CD14-positive monocyte (primary cell): ENCODE measurements at regions not wholly inside any gene's neighbourhood (a gene's known extent, or its start where the extent isn't known, plus 50 kb on each side); places are given as distances from the start of the nearest gene placed in this dataset.

Experiments used
- DNase-seq, 3 donors: peaks; one replicate each; pipeline ENCODE4 v3.0.0-alpha.2; 2011 to 2022
- H2AFZ ChIP-seq: 2 replicates; pipeline ENCODE4 v1.6.0; 2012; ENCODE audit warnings: mild to moderate bottlenecking, low read depth, low read length, inconsistent platforms; ENCODE audit not compliant: insufficient read depth, poor library complexity, severe bottlenecking
- H3K27ac ChIP-seq, 2 donors: 1 replicate in 1 of 2; 2 replicates in 1 of 2; pipeline ENCODE4 v1.5.1; 2012 to 2013; ENCODE audit warnings: low read length in 2 of 2, control low read depth in 1 of 2, inconsistent platforms in 1 of 2, low read depth in 1 of 2, mild to moderate bottlenecking in 1 of 2
- H3K27me3 ChIP-seq, 2 donors: one replicate each; pipeline versions ENCODE4 v1.6.0 to v1.6.1; 2011 to 2013; ENCODE audit warnings: low read length in 2 of 2; ENCODE audit not compliant: control insufficient read depth in 2 of 2, insufficient read depth in 2 of 2
- H3K36me3 ChIP-seq, 2 donors: replicated peaks in 1 of 2; 1 replicate in 1 of 2; 2 replicates in 1 of 2; pipeline versions ENCODE4 v1.5.1 to v1.6.1; 2012 to 2013; ENCODE audit warnings: low read length in 2 of 2, control low read depth in 1 of 2, inconsistent platforms in 1 of 2, mild to moderate bottlenecking in 1 of 2; ENCODE audit not compliant: insufficient read depth in 2 of 2, control insufficient read depth in 1 of 2
- H3K4me1 ChIP-seq, 2 donors: 1 replicate in 1 of 2; 2 replicates in 1 of 2; pipeline versions ENCODE4 v1.5.1 to v1.6.1; 2012 to 2013; ENCODE audit warnings: low read length in 2 of 2, control low read depth in 1 of 2, inconsistent platforms in 1 of 2, mild to moderate bottlenecking in 1 of 2, moderate library complexity in 1 of 2; ENCODE audit not compliant: insufficient read depth in 2 of 2, control insufficient read depth in 1 of 2
- H3K4me2 ChIP-seq: replicated peaks from 2 replicates; pipeline ENCODE3; 2012; ENCODE audit warnings: low read length, moderate library complexity, mild to moderate bottlenecking; ENCODE audit not compliant: poor library complexity, severe bottlenecking; ENCODE audit errors: extremely low read depth
- H3K4me3 ChIP-seq, 3 experiments: fragments of 200-600 bp in 1 of 3; sonication (generic) in 1 of 3; replicated peaks in 1 of 3; 1 replicate in 2 of 3; 2 replicates in 1 of 3; pipeline ENCODE4 v1.5.1; 2011 to 2013; ENCODE audit warnings: low read length in 3 of 3, mild to moderate bottlenecking in 3 of 3, control low read depth in 2 of 3, low read depth in 2 of 3, inconsistent platforms in 1 of 3, moderate library complexity in 1 of 3
- H3K79me2 ChIP-seq: 2 replicates; pipeline ENCODE4 v1.6.0; 2012; ENCODE audit warnings: mild to moderate bottlenecking, control low read depth, inconsistent platforms, low read length, moderate library complexity; ENCODE audit not compliant: insufficient read depth
- H3K9ac ChIP-seq: 2 replicates; pipeline ENCODE4 v1.6.0; 2017; ENCODE audit warnings: low read length, mild to moderate bottlenecking; ENCODE audit not compliant: insufficient read depth, poor library complexity, severe bottlenecking
- H3K9me3 ChIP-seq, 2 donors: replicated peaks in 1 of 2; 1 replicate in 1 of 2; 2 replicates in 1 of 2; pipeline versions ENCODE4 v1.5.1 to v1.6.1; 2012 to 2013; ENCODE audit warnings: low read length in 2 of 2, control low read depth in 1 of 2; ENCODE audit not compliant: control insufficient read depth in 1 of 2, insufficient read depth in 1 of 2
- H4K20me1 ChIP-seq: 2 replicates; pipeline ENCODE4 v1.6.0; 2012; ENCODE audit warnings: mild to moderate bottlenecking, low read length, control low read depth, moderate library complexity; ENCODE audit not compliant: insufficient read depth
- H3K27ac Mint-ChIP-seq, 7 donors: one replicate each; pipeline ENCODE4 v1.8.0; 2020; ENCODE audit warnings: mild to moderate bottlenecking in 7 of 7, mixed read lengths in 7 of 7, moderate library complexity in 6 of 7, inconsistent platforms in 2 of 7
- H3K27me3 Mint-ChIP-seq, 3 donors: one replicate each; pipeline ENCODE4 v1.8.0; 2021 to 2022; ENCODE audit warnings: low read depth in 3 of 3, mild to moderate bottlenecking in 3 of 3, mixed read lengths in 3 of 3, moderate library complexity in 3 of 3, inconsistent platforms in 1 of 3
- H3K36me3 Mint-ChIP-seq, 2 donors: one replicate each; pipeline ENCODE4 v1.8.0; 2020; ENCODE audit warnings: mixed read lengths in 2 of 2, inconsistent platforms in 1 of 2, mild to moderate bottlenecking in 1 of 2
- H3K4me1 Mint-ChIP-seq: one replicate; pipeline ENCODE4 v1.8.0; 2020; ENCODE audit warnings: mild to moderate bottlenecking, mixed read lengths
- H3K4me3 Mint-ChIP-seq, 2 donors: one replicate each; pipeline ENCODE4 v1.8.0; 2020; ENCODE audit warnings: mild to moderate bottlenecking in 2 of 2, mixed read lengths in 2 of 2, moderate library complexity in 1 of 2
- H3K9me3 Mint-ChIP-seq, 7 donors: one replicate each; pipeline ENCODE4 v1.8.0; 2020 to 2022; ENCODE audit warnings: mixed read lengths in 7 of 7, mild to moderate bottlenecking in 6 of 7, moderate library complexity in 6 of 7, inconsistent platforms in 2 of 7
- CTCF ChIP-seq: fragments of 200-600 bp; IDR thresholded peaks from one replicate; pipeline ENCODE4 v1.8.0; 2022; ENCODE audit warnings: antibody characterized with exemption, mild to moderate bottlenecking
- WGBS: methylation state at CpG from one replicate; pipeline ENCODE4 v1.1.5; 2013; ENCODE audit warnings: missing lambda C conversion rate; ENCODE audit not compliant: insufficient coverage; 5-methylcytosine and 5-hydroxymethylcytosine counted together
- intact Hi-C, 2 donors: fragments of 100-400 bp; cut with micrococcal nuclease; formaldehyde crosslinking; loops; one replicate each; pipeline versions ENCODE4 v1.15.0 to v1.15.1; 2023

GRCh38 chr1:240714568-240715292 is 102.8 kb upstream of the GREM2 start:
- H3K9me3 ChIP-seq = no peaks in the 10 kb centered on the region
- Mint-ChIP-seq H3K9me3 (peaks cover 0 to 12% (median 2%) of the 10 kb centered on the region in 7 donors), H3K27ac (no peak overlapping the region), H3K36me3 (no peaks in the 10 kb centered on the region), H3K27me3 (peaks cover 1 to 2% (median 1%) of the 10 kb centered on the region in 3 donors), H3K4me1 (no peaks in the 10 kb centered on the region), H3K4me3 (no peak overlapping the region)
- no peak overlapping the region for H3K4me2 ChIP-seq
- H3K27me3 ChIP-seq = no peaks in the 10 kb centered on the region
- no peaks in the 10 kb centered on the region for H4K20me1 ChIP-seq
- no peak overlapping the region for H3K9ac ChIP-seq
- H3K79me2 ChIP-seq = no peaks in the 10 kb centered on the region
- H3K27ac ChIP-seq = no peak overlapping the region
- intact Hi-C loops = no loop called here
- no peaks in the 10 kb centered on the region for H3K36me3 ChIP-seq
- H3K4me1 ChIP-seq = no peaks in the 10 kb centered on the region
- WGBS = 82% methylated on average over 4 of the region's 8 CpGs
- H3K4me3 ChIP-seq = no peak overlapping the region
- H2AFZ ChIP-seq = no peak overlapping the region
- no peak for DNase-seq
- no peak for TF ChIP-seq CTCF

- Histone ChIP-seq H3K27me3 (no peaks in the 10 kb centered on the region), H3K4me2 (no peak overlapping the region), H3K9ac (no peak overlapping the region), H3K4me3 (no peak overlapping the region), H3K9me3 (no peaks in the 10 kb centered on the region), H3K4me1 (no peaks in the 10 kb centered on the region), H2AFZ (no peak overlapping the region), H4K20me1 (no peaks in the 10 kb centered on the region), H3K79me2 (no peaks in the 10 kb centered on the region), H3K36me3 (no peaks in the 10 kb centered on the region), H3K27ac (no peak overlapping the region)
- Mint-ChIP-seq H3K4me1 (no peaks in the 10 kb centered on the region), H3K36me3 (no peaks in the 10 kb centered on the region), H3K9me3 (peaks cover 0 to 12% (median 2%) of the 10 kb centered on the region in 7 donors), H3K27me3 (peaks cover 1 to 2% (median 1%) of the 10 kb centered on the region in 3 donors), H3K4me3 (no peak overlapping the region), H3K27ac (no peak overlapping the region)
- DNase-seq = no peak
- TF ChIP-seq CTCF = no peak
- WGBS = 100% methylated on average over 1 of the region's 7 CpGs
- intact Hi-C loops = no loop called here
Measured at GRCh38 chr1:240712014-240712731, 100.2 kb upstream of the GREM2 start.
